ENCODE measurements at regions not wholly inside any gene's neighbourhood (a gene's known extent, or its start where the extent isn't known, plus 50 kb on each side); places are given as distances from the start of the nearest gene placed in this dataset.
A peak's percentile ranks its signal among the peaks of the same experiment; 100 is the strongest.

GRCh38 chr18:22682720-22683119, 250.4 kb upstream of the RBBP8 start:
- Mint-ChIP-seq H3K27ac (ENCODE audit: unreplicated experiment) (no peak overlapping the region), H3K4me1 (ENCODE audit: unreplicated experiment) (peaks cover 24% of the 10 kb centered on the region), H3K27me3 (ENCODE audit: unreplicated experiment) (no peaks in the 10 kb centered on the region), H3K9me3 (ENCODE audit: unreplicated experiment) (no peaks in the 10 kb centered on the region), H3K4me3 (ENCODE audit: unreplicated experiment) (no peak overlapping the region), H3K36me3 (ENCODE audit: unreplicated experiment) (no peaks in the 10 kb centered on the region)
- DNase-seq (ENCODE audit: extremely low spot score, unreplicated experiment), result no peak
- TF ChIP-seq, protein P1, sequence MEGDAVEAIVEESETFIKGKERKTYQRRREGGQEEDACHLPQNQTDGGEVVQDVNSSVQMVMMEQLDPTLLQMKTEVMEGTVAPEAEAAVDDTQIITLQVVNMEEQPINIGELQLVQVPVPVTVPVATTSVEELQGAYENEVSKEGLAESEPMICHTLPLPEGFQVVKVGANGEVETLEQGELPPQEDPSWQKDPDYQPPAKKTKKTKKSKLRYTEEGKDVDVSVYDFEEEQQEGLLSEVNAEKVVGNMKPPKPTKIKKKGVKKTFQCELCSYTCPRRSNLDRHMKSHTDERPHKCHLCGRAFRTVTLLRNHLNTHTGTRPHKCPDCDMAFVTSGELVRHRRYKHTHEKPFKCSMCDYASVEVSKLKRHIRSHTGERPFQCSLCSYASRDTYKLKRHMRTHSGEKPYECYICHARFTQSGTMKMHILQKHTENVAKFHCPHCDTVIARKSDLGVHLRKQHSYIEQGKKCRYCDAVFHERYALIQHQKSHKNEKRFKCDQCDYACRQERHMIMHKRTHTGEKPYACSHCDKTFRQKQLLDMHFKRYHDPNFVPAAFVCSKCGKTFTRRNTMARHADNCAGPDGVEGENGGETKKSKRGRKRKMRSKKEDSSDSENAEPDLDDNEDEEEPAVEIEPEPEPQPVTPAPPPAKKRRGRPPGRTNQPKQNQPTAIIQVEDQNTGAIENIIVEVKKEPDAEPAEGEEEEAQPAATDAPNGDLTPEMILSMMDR (IDR thresholded peaks at IDR 0.05), result no peak

DNA sequence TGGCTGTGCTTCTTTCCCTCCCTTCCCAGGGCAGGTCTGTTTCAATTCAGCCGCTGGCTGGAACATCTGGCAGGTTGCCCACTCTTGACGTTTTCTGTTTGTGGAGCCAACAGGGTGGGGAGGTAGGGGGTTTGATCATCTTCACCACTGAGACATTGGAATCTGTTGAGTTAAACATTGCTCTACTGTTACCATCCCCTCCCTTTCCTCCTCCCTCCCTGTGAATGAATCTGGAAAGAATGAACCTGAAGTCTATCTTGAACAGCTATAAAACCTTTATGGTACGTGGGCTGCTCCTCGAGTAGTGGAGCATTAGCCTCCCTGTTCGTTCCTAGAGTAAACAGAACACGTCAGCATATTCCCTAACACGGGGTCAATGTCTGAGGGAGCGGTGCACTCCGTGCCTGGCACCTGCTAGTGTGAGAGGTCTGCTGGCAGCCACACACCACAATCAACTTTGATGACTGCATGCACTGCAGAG, 249.9 kb upstream of the RBBP8 start:
- Mint-ChIP-seq H3K27ac (ENCODE audit: unreplicated experiment) (peak overlapping the region; percentile 12), H3K4me3 (ENCODE audit: unreplicated experiment) (no peak overlapping the region), H3K9me3 (ENCODE audit: unreplicated experiment) (no peaks in the 10 kb centered on the region), H3K27me3 (ENCODE audit: unreplicated experiment) (no peaks in the 10 kb centered on the region), H3K36me3 (ENCODE audit: unreplicated experiment) (no peaks in the 10 kb centered on the region), H3K4me1 (ENCODE audit: unreplicated experiment) (peaks cover 24% of the 10 kb centered on the region)
- TF ChIP-seq, protein P1 (IDR thresholded peaks at IDR 0.05), result no peak
- no peak for DNase-seq (ENCODE audit: extremely low spot score, unreplicated experiment)

- Mint-ChIP-seq H3K36me3 (ENCODE audit: unreplicated experiment) (no peaks in the 10 kb centered on the region), H3K27me3 (ENCODE audit: unreplicated experiment) (no peaks in the 10 kb centered on the region), H3K9me3 (ENCODE audit: unreplicated experiment) (no peaks in the 10 kb centered on the region), H3K27ac (ENCODE audit: unreplicated experiment) (no peak overlapping the region), H3K4me3 (ENCODE audit: unreplicated experiment) (no peak overlapping the region), H3K4me1 (ENCODE audit: unreplicated experiment) (peaks cover 24% of the 10 kb centered on the region)
- TF ChIP-seq, protein P1 (IDR thresholded peaks at IDR 0.05), result no peak
- no peak for DNase-seq (ENCODE audit: extremely low spot score, unreplicated experiment)
Measured at GRCh38 chr18:22683786-22684185, 249.3 kb upstream of the RBBP8 start.

GRCh38 chr18:22684268-22684667, 248.9 kb upstream of the RBBP8 start:
- Mint-ChIP-seq H3K9me3 (ENCODE audit: unreplicated experiment) (no peaks in the 10 kb centered on the region), H3K27ac (ENCODE audit: unreplicated experiment) (no peak overlapping the region), H3K36me3 (ENCODE audit: unreplicated experiment) (no peaks in the 10 kb centered on the region), H3K4me1 (ENCODE audit: unreplicated experiment) (peaks cover 24% of the 10 kb centered on the region), H3K27me3 (ENCODE audit: unreplicated experiment) (no peaks in the 10 kb centered on the region), H3K4me3 (ENCODE audit: unreplicated experiment) (no peak overlapping the region)
- TF ChIP-seq, protein P1 (IDR thresholded peaks at IDR 0.05), result no peak
- DNase-seq (ENCODE audit: extremely low spot score, unreplicated experiment), result no peak

DNA sequence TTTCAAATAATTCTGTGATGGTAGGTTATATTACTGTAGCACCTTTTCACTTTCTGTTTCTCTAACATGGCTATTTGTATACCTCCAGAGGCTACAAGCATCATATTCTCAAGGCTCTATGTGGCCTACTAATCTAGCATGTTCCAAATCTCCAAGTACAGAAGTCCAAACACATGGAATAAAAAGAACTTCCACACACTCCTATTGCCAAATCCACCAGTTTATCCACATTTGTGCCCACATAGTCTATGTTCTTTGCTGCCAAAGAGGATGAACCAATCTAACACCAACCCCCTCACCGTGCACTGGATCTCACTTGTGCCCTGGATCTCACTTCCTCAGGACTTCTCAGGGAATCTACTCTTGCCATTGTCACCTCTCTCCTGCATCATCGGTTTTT, 247.3 kb upstream of the RBBP8 start:
- no peak for DNase-seq (ENCODE audit: extremely low spot score, unreplicated experiment)
- Mint-ChIP-seq H3K27me3 (ENCODE audit: unreplicated experiment) (no peaks in the 10 kb centered on the region), H3K4me1 (ENCODE audit: unreplicated experiment) (peaks cover 24% of the 10 kb centered on the region), H3K9me3 (ENCODE audit: unreplicated experiment) (no peaks in the 10 kb centered on the region), H3K4me3 (ENCODE audit: unreplicated experiment) (no peak overlapping the region), H3K27ac (ENCODE audit: unreplicated experiment) (no peak overlapping the region), H3K36me3 (ENCODE audit: unreplicated experiment) (no peaks in the 10 kb centered on the region)
- TF ChIP-seq, protein P1 (IDR thresholded peaks at IDR 0.05), result no peak
